ENCODE measurements at regions not wholly inside any gene's neighbourhood (a gene's known extent, or its start where the extent isn't known, plus 50 kb on each side); places are given as distances from the start of the nearest gene placed in this dataset.

DNA sequence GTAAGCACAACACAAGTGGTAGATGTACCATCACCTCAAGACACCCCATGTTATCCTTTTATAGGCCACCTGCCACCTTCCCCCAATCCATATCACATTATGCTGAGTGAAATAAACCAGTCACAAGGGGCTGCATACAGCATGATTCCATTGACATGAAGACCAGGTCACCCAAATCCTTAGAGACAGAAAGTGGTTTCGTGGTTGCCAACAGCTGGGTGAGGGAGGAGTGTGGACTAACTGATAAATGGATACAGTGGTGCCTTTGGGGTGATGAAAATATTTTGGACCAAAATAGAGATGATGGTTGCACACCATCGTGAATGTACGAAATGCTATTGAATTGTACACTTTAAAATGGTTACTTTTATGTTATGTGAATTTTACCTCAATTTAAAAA is 65.7 kb upstream of the DMD start:
- ChIA-PET CTCF (no interaction called here), POLR2A (no interaction called here)
- H3K9me3 ChIP-seq (ENCODE audit: low read length), result no peaks in the 10 kb centered on the region
- H3K4me3 ChIP-seq (ENCODE audit: low read length), result no peak overlapping the region
- DNase-seq, result no peak
- H3K36me3 ChIP-seq (ENCODE audit: insufficient read depth, low read length), result no peaks in the 10 kb centered on the region
- H3K4me1 ChIP-seq (ENCODE audit: insufficient read depth, low read length), result no peaks in the 10 kb centered on the region
- Mint-ChIP-seq H3K27me3 (no peaks in the 10 kb centered on the region), H3K27ac (no peak overlapping the region), H3K9me3 (peaks cover under 1 to 7% (median 2%) of the 10 kb centered on the region in 5 donors), H3K4me1 (no peaks in the 10 kb centered on the region), H3K36me3 (no peaks in the 10 kb centered on the region), H3K4me3 (no peak overlapping the region)
- no peaks in the 10 kb centered on the region for H3K27me3 ChIP-seq (ENCODE audit: insufficient read depth, low read length, poor library complexity, severe bottlenecking)
- H3K27ac ChIP-seq (ENCODE audit: low read depth, low read length), result no peak overlapping the region

DNA sequence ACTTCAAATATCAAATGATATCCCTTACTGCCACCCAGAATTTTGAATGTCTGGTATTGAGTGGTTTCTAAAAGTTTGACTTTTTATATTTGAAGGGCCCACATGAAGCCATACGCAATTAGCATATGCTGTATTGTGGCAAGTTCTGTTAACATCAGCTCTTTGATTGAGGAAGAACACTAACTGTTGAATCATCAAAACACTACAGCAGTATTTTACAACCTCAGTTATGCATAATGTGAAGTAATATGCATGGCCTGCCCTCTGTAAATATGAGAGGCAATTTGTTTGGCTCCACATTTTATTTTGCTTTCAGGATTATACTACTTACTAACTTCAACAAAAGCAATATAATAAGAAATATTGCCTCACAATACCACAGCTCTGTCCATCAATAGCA is 62.2 kb upstream of the DMD start:
- Histone ChIP-seq H3K27me3 (ENCODE audit: insufficient read depth, low read length, poor library complexity, severe bottlenecking) (no peaks in the 10 kb centered on the region), H3K4me3 (ENCODE audit: low read length) (no peak overlapping the region), H3K27ac (ENCODE audit: low read depth, low read length) (no peak overlapping the region), H3K9me3 (ENCODE audit: low read length) (no peaks in the 10 kb centered on the region), H3K36me3 (ENCODE audit: insufficient read depth, low read length) (no peaks in the 10 kb centered on the region), H3K4me1 (ENCODE audit: insufficient read depth, low read length) (no peaks in the 10 kb centered on the region)
- no peak for DNase-seq
- Mint-ChIP-seq H3K4me1 (no peaks in the 10 kb centered on the region), H3K27me3 (no peaks in the 10 kb centered on the region), H3K9me3 (peaks cover 2 to 8% (median 4%) of the 10 kb centered on the region in 5 donors), H3K27ac (no peak overlapping the region), H3K36me3 (no peaks in the 10 kb centered on the region), H3K4me3 (no peak overlapping the region)
- POLR2A ChIA-PET, result no interaction called here
- CTCF ChIA-PET, result no interaction called here

- Histone ChIP-seq H3K36me3 (ENCODE audit: insufficient read depth, low read length) (no peaks in the 10 kb centered on the region), H3K27me3 (ENCODE audit: insufficient read depth, low read length, poor library complexity, severe bottlenecking) (no peaks in the 10 kb centered on the region), H3K9me3 (ENCODE audit: low read length) (no peaks in the 10 kb centered on the region), H3K4me3 (ENCODE audit: low read length) (no peak overlapping the region), H3K27ac (ENCODE audit: low read depth, low read length) (no peak overlapping the region), H3K4me1 (ENCODE audit: insufficient read depth, low read length) (no peaks in the 10 kb centered on the region)
- Mint-ChIP-seq H3K4me1 (no peaks in the 10 kb centered on the region), H3K4me3 (no peak overlapping the region), H3K27me3 (no peaks in the 10 kb centered on the region), H3K27ac (peak overlapping the region in 1 of 8 donors; percentile 12), H3K36me3 (no peaks in the 10 kb centered on the region), H3K9me3 (peaks cover 2 to 8% (median 4%) of the 10 kb centered on the region in 5 donors)
- no peak for DNase-seq
- POLR2A ChIA-PET, result no interaction called here
- CTCF ChIA-PET, result no interaction called here
Observed at GRCh38 chrX:33272986-33273385, 61.6 kb upstream of the DMD start.
